ENCODE measurements at regions not wholly inside any gene's neighbourhood (a gene's known extent, or its start where the extent isn't known, plus 50 kb on each side); places are given as distances from the start of the nearest gene placed in this dataset.
"Not testable (repeated sequence)": the region's sequence is repeated elsewhere in the genome, so short reads cannot be mapped to it uniquely, and the experiment has no call there.

- no peak for DNase-seq
Measured at GRCh38 chr14:105765893-105766614, 239.7 kb downstream of the TMEM121 start.

- DNase-seq = no peak
Measured at GRCh38 chr14:105767315-105767714, 240.9 kb downstream of the TMEM121 start.

- DNase-seq = not testable (repeated sequence)
Measured at GRCh38 chr14:105768039-105768438, 241.7 kb downstream of the TMEM121 start.

GRCh38 chr14:105769061-105769730, 242.8 kb downstream of the TMEM121 start:
- not testable (repeated sequence) for DNase-seq

- not testable (repeated sequence) for DNase-seq
Measured at GRCh38 chr14:105770619-105771216, 244.3 kb downstream of the TMEM121 start.

- not testable (repeated sequence) for DNase-seq
Measured at GRCh38 chr14:105771261-105772226, 245.2 kb downstream of the TMEM121 start.

GRCh38 chr14:105772710-105773250, 246.4 kb downstream of the TMEM121 start:
- not testable (repeated sequence) for DNase-seq

- no peak for DNase-seq
Measured at GRCh38 chr14:105773584-105773983, 247.2 kb downstream of the TMEM121 start.

- no peak for DNase-seq
Measured at GRCh38 chr14:105774001-105774400, 247.6 kb downstream of the TMEM121 start.

- DNase-seq = not testable (repeated sequence)
Measured at GRCh38 chr14:105774585-105775348, 248.4 kb downstream of the TMEM121 start.

- not testable (repeated sequence) for DNase-seq
Measured at GRCh38 chr14:105775349-105775923, 249.1 kb downstream of the TMEM121 start.

- DNase-seq = not testable (repeated sequence)
Measured at GRCh38 chr14:105776112-105776511, 249.7 kb downstream of the TMEM121 start.

- DNase-seq = no peak
Measured at GRCh38 chr14:105776924-105777323, 250.5 kb downstream of the TMEM121 start.

- DNase-seq = no peak
Measured at GRCh38 chr14:105783707-105784106, 257.3 kb downstream of the TMEM121 start.

GRCh38 chr14:105793836-105794235, 267.5 kb downstream of the TMEM121 start:
- DNase-seq = no peak

GRCh38 chr14:105797546-105797945, 271.2 kb downstream of the TMEM121 start:
- DNase-seq = no peak

- DNase-seq = no peak
Measured at GRCh38 chr14:105805701-105806100, 279.3 kb downstream of the TMEM121 start.

GRCh38 chr14:105806568-105806967, 280.2 kb downstream of the TMEM121 start:
- DNase-seq = no peak

GRCh38 chr14:105817971-105818711, 291.8 kb downstream of the TMEM121 start:
- DNase-seq = no peak

- DNase-seq = no peak
Measured at GRCh38 chr14:105818712-105819005, 292.3 kb downstream of the TMEM121 start.

- no peak for DNase-seq
Measured at GRCh38 chr14:105830171-105830570, 303.8 kb downstream of the TMEM121 start.
